Panc1 (cell line): ENCODE measurements at regions not wholly inside any gene's neighbourhood (a gene's known extent, or its start where the extent isn't known, plus 50 kb on each side); places are given as distances from the start of the nearest gene placed in this dataset.

ENCODE experiments used
- CTCF ChIP-seq: fragments of 450-650 bp; IDR thresholded peaks from 2 replicates; pipeline ENCODE4 v1.5.1; 2017; ENCODE audit warnings: mild to moderate bottlenecking
- SIN3A ChIP-seq: IDR thresholded peaks from 2 replicates; pipeline ENCODE4 v1.6.1; 2012; ENCODE audit warnings: low read depth, mild to moderate bottlenecking, low read length, moderate library complexity, borderline replicate concordance; ENCODE audit not compliant: insufficient read depth

- TF ChIP-seq SIN3A (no peak), CTCF (no peak)
Observed at GRCh38 chr10:60560451-60560850, 170.8 kb upstream of the ANK3 start.
